Psoas muscle (tissue), 7 donors: ENCODE measurements at regions not wholly inside any gene's neighbourhood (a gene's known extent, or its start where the extent isn't known, plus 50 kb on each side); places are given as distances from the start of the nearest gene placed in this dataset.

Source experiments
- ATAC-seq, 4 donors: fragments of 200-7000 bp; cut with Tn5 transposase; one replicate each; pipeline ENCODE4 v1.9.1; 2020; ENCODE audit warnings: moderate library complexity in 3 of 4, mild to moderate bottlenecking in 2 of 4
- DNase-seq, 2 donors: peaks; one replicate each; pipeline ENCODE4 v3.0.0-alpha.2; 2020
- H3K27ac ChIP-seq: fragments of 200-600 bp; one replicate; pipeline ENCODE4 v1.8.0; 2022
- H3K27me3 ChIP-seq, 3 donors: fragments of 200-600 bp in 1 of 3; one replicate each; pipeline versions ENCODE4 v1.6.1 to v1.8.0; 2013 to 2022; ENCODE audit warnings: low read length in 2 of 3, mild to moderate bottlenecking in 2 of 3, moderate library complexity in 1 of 3; ENCODE audit not compliant: insufficient read depth in 3 of 3
- H3K36me3 ChIP-seq, 2 donors: fragments of 200-600 bp in 1 of 2; one replicate each; pipeline versions ENCODE4 v1.6.1 to v1.8.0; 2013 to 2022; ENCODE audit warnings: low read depth in 1 of 2, mild to moderate bottlenecking in 1 of 2, moderate library complexity in 1 of 2; ENCODE audit not compliant: insufficient read depth in 1 of 2
- H3K4me1 ChIP-seq: fragments of 200-600 bp; one replicate; pipeline ENCODE4 v1.8.0; 2022
- H3K4me3 ChIP-seq: fragments of 200-600 bp; one replicate; pipeline ENCODE4 v1.8.0; 2022; ENCODE audit warnings: mild to moderate bottlenecking
- H3K9me3 ChIP-seq: fragments of 200-600 bp; one replicate; pipeline ENCODE4 v1.8.0; 2022
- whole genome bisulfite sequencing, 3 donors: extraction: QIAGEN DNeasy Blood & Tissue Kit; methylation state at CpG; one replicate each; pipeline versions ENCODE4 v1.1.6 to v1.1.7; 2013; 5-methylcytosine and 5-hydroxymethylcytosine counted together
- intact Hi-C, 2 donors: fragments of 100-400 bp; cut with DNase I; formaldehyde crosslinking; loops; one replicate each; pipeline versions ENCODE4 v1.11.0 to v1.14.2; 2022
- TF ChIP-seq, protein P1 (sequence below): fragments of 200-600 bp; IDR thresholded peaks from one replicate; pipeline ENCODE4 v1.8.0; 2022; ENCODE audit warnings: antibody characterized with exemption
- donor health status: healthy with polysubstance abuse.
- donor health status: DM: no; HTN: no; CAD: no; lungs with moderate emphysema.
- donor health status: Bipolar disorder and iron deficiency.
- donor health status: healthy.
- donor health status: DM: yes; HTN: yes; CAD: no.
- donor health status: DM: no; HTN: no; CAD: no.
- donor health status: DM: yes; HTN: yes; CAD: no.

GRCh38 chr15:36175186-36175740, 404.2 kb upstream of the CDIN1 start:
- DNase-seq (no peak), ATAC-seq (no peak)
- Histone ChIP-seq H3K4me1 (no peaks in the 10 kb centered on the region), H3K9me3 (no peaks in the 10 kb centered on the region), H3K27me3 (no peaks in the 10 kb centered on the region), H3K4me3 (no peak overlapping the region), H3K27ac (no peak overlapping the region), H3K36me3 (no peaks in the 10 kb centered on the region)
- WGBS, 3 donors = 57 to 63% (median 62%) methylated on average over 8 of the region's 8 CpGs
- intact Hi-C loops = no loop called here
- TF ChIP-seq, protein P1, sequence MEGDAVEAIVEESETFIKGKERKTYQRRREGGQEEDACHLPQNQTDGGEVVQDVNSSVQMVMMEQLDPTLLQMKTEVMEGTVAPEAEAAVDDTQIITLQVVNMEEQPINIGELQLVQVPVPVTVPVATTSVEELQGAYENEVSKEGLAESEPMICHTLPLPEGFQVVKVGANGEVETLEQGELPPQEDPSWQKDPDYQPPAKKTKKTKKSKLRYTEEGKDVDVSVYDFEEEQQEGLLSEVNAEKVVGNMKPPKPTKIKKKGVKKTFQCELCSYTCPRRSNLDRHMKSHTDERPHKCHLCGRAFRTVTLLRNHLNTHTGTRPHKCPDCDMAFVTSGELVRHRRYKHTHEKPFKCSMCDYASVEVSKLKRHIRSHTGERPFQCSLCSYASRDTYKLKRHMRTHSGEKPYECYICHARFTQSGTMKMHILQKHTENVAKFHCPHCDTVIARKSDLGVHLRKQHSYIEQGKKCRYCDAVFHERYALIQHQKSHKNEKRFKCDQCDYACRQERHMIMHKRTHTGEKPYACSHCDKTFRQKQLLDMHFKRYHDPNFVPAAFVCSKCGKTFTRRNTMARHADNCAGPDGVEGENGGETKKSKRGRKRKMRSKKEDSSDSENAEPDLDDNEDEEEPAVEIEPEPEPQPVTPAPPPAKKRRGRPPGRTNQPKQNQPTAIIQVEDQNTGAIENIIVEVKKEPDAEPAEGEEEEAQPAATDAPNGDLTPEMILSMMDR = no peak

DNA sequence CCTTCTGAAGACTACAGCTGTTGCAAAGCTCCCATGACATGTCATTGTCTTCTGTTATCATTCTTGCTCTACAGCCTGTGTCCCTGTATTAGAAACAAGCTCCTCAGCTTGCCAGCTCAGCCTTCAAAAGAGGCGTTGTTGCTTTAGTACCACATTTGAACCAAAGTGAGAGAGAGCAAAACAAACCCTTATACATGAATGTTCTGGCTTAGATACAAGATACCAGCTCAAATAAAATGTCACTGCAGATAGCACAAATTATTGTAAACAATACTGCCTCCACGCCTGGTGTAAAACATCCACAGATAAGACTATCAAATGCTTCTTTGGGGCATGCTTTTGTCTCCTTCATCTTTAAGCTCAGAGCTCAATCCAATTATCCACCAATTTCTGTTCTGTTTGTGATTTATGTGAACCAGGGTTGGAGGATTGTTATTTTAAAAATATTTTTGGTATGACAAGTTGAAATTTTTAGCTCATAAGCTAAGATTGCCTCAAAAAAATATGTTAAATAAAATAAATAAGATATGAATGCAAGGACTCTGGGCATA, 403.6 kb upstream of the CDIN1 start:
- no peaks in the 10 kb centered on the region for H3K4me1 ChIP-seq
- no peaks in the 10 kb centered on the region for H3K27me3 ChIP-seq
- H3K27ac ChIP-seq = no peak overlapping the region
- H3K36me3 ChIP-seq = no peaks in the 10 kb centered on the region
- 43 to 54% (median 45%) methylated on average over 2 of the region's 2 CpGs for WGBS, 3 donors
- no peaks in the 10 kb centered on the region for H3K9me3 ChIP-seq
- DNase-seq (no peak), ATAC-seq (no peak)
- intact Hi-C loops = no loop called here
- no peak overlapping the region for H3K4me3 ChIP-seq
- TF ChIP-seq, protein P1 = no peak

GRCh38 chr15:36177590-36178302, 401.7 kb upstream of the CDIN1 start:
- Histone ChIP-seq H3K4me1 (no peaks in the 10 kb centered on the region), H3K27me3 (no peaks in the 10 kb centered on the region), H3K4me3 (no peak overlapping the region), H3K36me3 (no peaks in the 10 kb centered on the region), H3K27ac (no peak overlapping the region), H3K9me3 (no peaks in the 10 kb centered on the region)
- intact Hi-C loops = no loop called here
- DNase-seq (no peak), ATAC-seq (no peak)
- TF ChIP-seq, protein P1 = no peak
- 30 to 50% (median 45%) methylated on average over 1 of the region's 1 CpG for WGBS, 3 donors

- intact Hi-C loops = no loop called here
- no peak for ATAC-seq
- TF ChIP-seq, protein P1 = no peak
- 39 to 55% (median 47%) methylated on average over 2 of the region's 2 CpGs for WGBS, 3 donors
- H3K27me3 ChIP-seq = no peaks in the 10 kb centered on the region
- no peaks in the 10 kb centered on the region for H3K4me1 ChIP-seq
- no peak for DNase-seq
- H3K4me3 ChIP-seq = no peak overlapping the region
- H3K36me3 ChIP-seq = no peaks in the 10 kb centered on the region
- no peak overlapping the region for H3K27ac ChIP-seq
- no peaks in the 10 kb centered on the region for H3K9me3 ChIP-seq
Observed at GRCh38 chr15:36178303-36178633, 401.2 kb upstream of the CDIN1 start.
